ENCODE measurements at regions not wholly inside any gene's neighbourhood (a gene's known extent, or its start where the extent isn't known, plus 50 kb on each side); places are given as distances from the start of the nearest gene placed in this dataset.

- Mint-ChIP-seq H3K4me1 (no peaks in the 10 kb centered on the region), H3K27ac (no peak overlapping the region), H3K36me3 (no peaks in the 10 kb centered on the region), H3K9me3 (peaks cover 0 to 8% (median 0%) of the 10 kb centered on the region in 11 donors), H3K4me3 (no peak overlapping the region), H3K27me3 (no peaks in the 10 kb centered on the region)
- no peak for ATAC-seq
- Histone ChIP-seq H3K4me1 (ENCODE audit: control insufficient read depth in 2 of 2, insufficient read depth in 2 of 2, low read length in 2 of 2) (no peaks in the 10 kb centered on the region), H3K27ac (ENCODE audit: low read depth, low read length) (no peak overlapping the region), H3K36me3 (ENCODE audit: control insufficient read depth in 2 of 3, insufficient read depth in 3 of 3, low read length in 3 of 3) (no peaks in the 10 kb centered on the region), H3K27me3 (ENCODE audit: control insufficient read depth in 2 of 2, insufficient read depth in 2 of 2, low read length in 2 of 2) (no peaks in the 10 kb centered on the region), H3K4me3 (ENCODE audit: low read length) (no peak overlapping the region), H3K9me3 (ENCODE audit: control insufficient read depth in 2 of 3, low read length in 3 of 3) (no peaks in the 10 kb centered on the region)
- ChIA-PET POLR2A (no interaction called here), CTCF (no interaction called here)
- no peak for DNase-seq
- intact Hi-C loops (cut with micrococcal nuclease) = no loop called here
These were observed 52.8 kb upstream of the SEMA3E start for GRCh38 chr7:83701736-83702135.

Measured in naive thymus-derived CD4-positive, alpha-beta T cell (primary cell).